ENCODE measurements at regions not wholly inside any gene's neighbourhood (a gene's known extent, or its start where the extent isn't known, plus 50 kb on each side); places are given as distances from the start of the nearest gene placed in this dataset.

GRCh38 chr11:82529936-82530335, 203.7 kb downstream of the FAM181B start:
- Histone ChIP-seq H3K27me3 (ENCODE audit: insufficient read depth, low read length) (no peaks in the 10 kb centered on the region), H3K4me1 (ENCODE audit: control insufficient read depth in 1 of 2, insufficient read depth in 2 of 2, low read length in 2 of 2) (no peaks in the 10 kb centered on the region), H2BK12ac (ENCODE audit: low read length) (no peak overlapping the region), H2BK120ac (ENCODE audit: insufficient read depth, low read length, poor library complexity) (no peak overlapping the region), H3K9me3 (ENCODE audit: insufficient read depth, low read depth, low read length) (no peaks in the 10 kb centered on the region), H3K18ac (ENCODE audit: low read length) (no peak overlapping the region), H3K4me2 (ENCODE audit: low read length) (peak overlapping the region; percentile 34), H4K8ac (ENCODE audit: low read depth, low read length) (no peak overlapping the region), H3K79me1 (ENCODE audit: low read length) (no peaks in the 10 kb centered on the region), H4K12ac (ENCODE audit: low read depth, low read length) (no peak overlapping the region), H2BK5ac (ENCODE audit: low read depth, low read length, poor library complexity) (no peak overlapping the region), H3K4me3 (ENCODE audit: low read depth, low read length) (no peak overlapping the region), H3K27ac (ENCODE audit: low read depth, low read length) (no peak overlapping the region), H2AFZ (ENCODE audit: insufficient read depth, low read length, poor library complexity) (no peak overlapping the region), H2AK5ac (ENCODE audit: low read length) (no peak overlapping the region), H3K79me2 (ENCODE audit: control insufficient read depth, insufficient read depth, low read length, poor library complexity) (no peaks in the 10 kb centered on the region), H3K36me3 (ENCODE audit: control insufficient read depth in 1 of 2, insufficient read depth in 2 of 2, low read length in 2 of 2) (no peaks in the 10 kb centered on the region), H4K91ac (ENCODE audit: low read depth, low read length) (no peak overlapping the region), H3K9ac (ENCODE audit: low read length) (no peak overlapping the region), H3K4ac (ENCODE audit: low read depth, low read length) (no peak overlapping the region), H3K14ac (ENCODE audit: low read length) (no peak overlapping the region), H3K23ac (ENCODE audit: low read length) (no peak overlapping the region)
- DNase-seq = no peak
- WGBS (ENCODE audit: extremely low coverage, insufficient coverage, insufficient read length) = no CpG with 5 or more reads among the region's 2 CpGs

GRCh38 chr11:82527081-82527584, 206.5 kb downstream of the FAM181B start:
- no peaks in the 10 kb centered on the region for H3K9me3 ChIP-seq (ENCODE audit: insufficient read depth, low read depth, low read length)
- H3K79me1 ChIP-seq (ENCODE audit: low read length) = no peaks in the 10 kb centered on the region
- no peak overlapping the region for H3K23ac ChIP-seq (ENCODE audit: low read length)
- H2BK12ac ChIP-seq (ENCODE audit: low read length) = no peak overlapping the region
- H3K79me2 ChIP-seq (ENCODE audit: control insufficient read depth, insufficient read depth, low read length, poor library complexity) = no peaks in the 10 kb centered on the region
- no peaks in the 10 kb centered on the region for H3K27me3 ChIP-seq (ENCODE audit: insufficient read depth, low read length)
- H3K36me3 ChIP-seq (ENCODE audit: control insufficient read depth in 1 of 2, insufficient read depth in 2 of 2, low read length in 2 of 2) = no peaks in the 10 kb centered on the region
- H3K4me3 ChIP-seq (ENCODE audit: low read depth, low read length) = no peak overlapping the region
- WGBS (ENCODE audit: extremely low coverage, insufficient coverage, insufficient read length) = no CpG with 5 or more reads among the region's 5 CpGs
- no peak overlapping the region for H2AK5ac ChIP-seq (ENCODE audit: low read length)
- H3K14ac ChIP-seq (ENCODE audit: low read length) = no peak overlapping the region
- no peak overlapping the region for H4K91ac ChIP-seq (ENCODE audit: low read depth, low read length)
- no peak overlapping the region for H3K18ac ChIP-seq (ENCODE audit: low read length)
- no peak overlapping the region for H3K4me2 ChIP-seq (ENCODE audit: low read length)
- no peak for DNase-seq
- no peak overlapping the region for H3K27ac ChIP-seq (ENCODE audit: low read depth, low read length)
- H2BK5ac ChIP-seq (ENCODE audit: low read depth, low read length, poor library complexity) = no peak overlapping the region
- no peak overlapping the region for H2BK120ac ChIP-seq (ENCODE audit: insufficient read depth, low read length, poor library complexity)
- no peak overlapping the region for H4K12ac ChIP-seq (ENCODE audit: low read depth, low read length)
- no peak overlapping the region for H3K9ac ChIP-seq (ENCODE audit: low read length)
- no peak overlapping the region for H3K4ac ChIP-seq (ENCODE audit: low read depth, low read length)
- H4K8ac ChIP-seq (ENCODE audit: low read depth, low read length) = no peak overlapping the region
- no peak overlapping the region for H2AFZ ChIP-seq (ENCODE audit: insufficient read depth, low read length, poor library complexity)
- no peaks in the 10 kb centered on the region for H3K4me1 ChIP-seq (ENCODE audit: control insufficient read depth in 1 of 2, insufficient read depth in 2 of 2, low read length in 2 of 2)

GRCh38 chr11:82523141-82523540, 210.5 kb downstream of the FAM181B start:
- no peak overlapping the region for H3K4me2 ChIP-seq (ENCODE audit: low read length)
- no peak overlapping the region for H3K18ac ChIP-seq (ENCODE audit: low read length)
- no peak overlapping the region for H2AFZ ChIP-seq (ENCODE audit: insufficient read depth, low read length, poor library complexity)
- no peak overlapping the region for H3K27ac ChIP-seq (ENCODE audit: low read depth, low read length)
- no peak overlapping the region for H4K8ac ChIP-seq (ENCODE audit: low read depth, low read length)
- no peaks in the 10 kb centered on the region for H3K36me3 ChIP-seq (ENCODE audit: control insufficient read depth in 1 of 2, insufficient read depth in 2 of 2, low read length in 2 of 2)
- no peak overlapping the region for H2BK5ac ChIP-seq (ENCODE audit: low read depth, low read length, poor library complexity)
- no peak overlapping the region for H2BK12ac ChIP-seq (ENCODE audit: low read length)
- no peaks in the 10 kb centered on the region for H3K79me1 ChIP-seq (ENCODE audit: low read length)
- no peak overlapping the region for H3K4me3 ChIP-seq (ENCODE audit: low read depth, low read length)
- no peak overlapping the region for H3K9ac ChIP-seq (ENCODE audit: low read length)
- WGBS (ENCODE audit: extremely low coverage, insufficient coverage, insufficient read length) = no CpG with 5 or more reads among the region's 4 CpGs
- H2BK120ac ChIP-seq (ENCODE audit: insufficient read depth, low read length, poor library complexity) = no peak overlapping the region
- H4K91ac ChIP-seq (ENCODE audit: low read depth, low read length) = no peak overlapping the region
- H3K23ac ChIP-seq (ENCODE audit: low read length) = no peak overlapping the region
- no peaks in the 10 kb centered on the region for H3K4me1 ChIP-seq (ENCODE audit: control insufficient read depth in 1 of 2, insufficient read depth in 2 of 2, low read length in 2 of 2)
- no peaks in the 10 kb centered on the region for H3K79me2 ChIP-seq (ENCODE audit: control insufficient read depth, insufficient read depth, low read length, poor library complexity)
- no peak overlapping the region for H3K14ac ChIP-seq (ENCODE audit: low read length)
- no peak for DNase-seq
- no peaks in the 10 kb centered on the region for H3K27me3 ChIP-seq (ENCODE audit: insufficient read depth, low read length)
- H3K4ac ChIP-seq (ENCODE audit: low read depth, low read length) = no peak overlapping the region
- no peak overlapping the region for H4K12ac ChIP-seq (ENCODE audit: low read depth, low read length)
- no peak overlapping the region for H2AK5ac ChIP-seq (ENCODE audit: low read length)
- H3K9me3 ChIP-seq (ENCODE audit: insufficient read depth, low read depth, low read length) = no peaks in the 10 kb centered on the region

DNA sequence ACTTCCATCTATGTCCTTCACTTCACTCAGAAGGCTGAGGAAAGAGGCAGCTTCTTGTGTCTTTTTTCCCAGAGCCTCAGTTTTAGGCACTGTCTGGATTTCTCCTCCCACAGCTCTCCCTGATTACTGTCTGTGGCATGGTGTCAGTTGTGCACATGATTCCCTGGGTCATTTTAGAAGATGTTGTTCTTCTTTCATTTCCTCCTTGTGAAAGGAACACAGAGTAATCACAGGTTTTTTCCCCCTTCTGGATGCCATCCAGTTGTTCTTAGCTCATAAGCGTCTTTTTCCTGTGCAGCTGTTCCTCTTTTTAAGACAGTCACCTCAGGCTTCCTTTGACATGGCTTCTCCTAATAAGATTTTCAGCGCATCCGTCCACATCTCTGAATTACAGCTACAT, 212.2 kb downstream of the FAM181B start:
- Histone ChIP-seq H3K79me2 (ENCODE audit: control insufficient read depth, insufficient read depth, low read length, poor library complexity) (no peaks in the 10 kb centered on the region), H2BK12ac (ENCODE audit: low read length) (no peak overlapping the region), H3K4me2 (ENCODE audit: low read length) (no peak overlapping the region), H3K23ac (ENCODE audit: low read length) (no peak overlapping the region), H4K12ac (ENCODE audit: low read depth, low read length) (no peak overlapping the region), H2AFZ (ENCODE audit: insufficient read depth, low read length, poor library complexity) (no peak overlapping the region), H4K91ac (ENCODE audit: low read depth, low read length) (no peak overlapping the region), H3K14ac (ENCODE audit: low read length) (no peak overlapping the region), H3K36me3 (ENCODE audit: control insufficient read depth in 1 of 2, insufficient read depth in 2 of 2, low read length in 2 of 2) (no peaks in the 10 kb centered on the region), H4K8ac (ENCODE audit: low read depth, low read length) (no peak overlapping the region), H2AK5ac (ENCODE audit: low read length) (no peak overlapping the region), H3K4ac (ENCODE audit: low read depth, low read length) (no peak overlapping the region), H3K9ac (ENCODE audit: low read length) (no peak overlapping the region), H3K27me3 (ENCODE audit: insufficient read depth, low read length) (no peaks in the 10 kb centered on the region), H3K9me3 (ENCODE audit: insufficient read depth, low read depth, low read length) (no peaks in the 10 kb centered on the region), H3K18ac (ENCODE audit: low read length) (no peak overlapping the region), H3K4me1 (ENCODE audit: control insufficient read depth in 1 of 2, insufficient read depth in 2 of 2, low read length in 2 of 2) (no peaks in the 10 kb centered on the region), H3K4me3 (ENCODE audit: low read depth, low read length) (no peak overlapping the region), H2BK120ac (ENCODE audit: insufficient read depth, low read length, poor library complexity) (no peak overlapping the region), H3K27ac (ENCODE audit: low read depth, low read length) (no peak overlapping the region), H3K79me1 (ENCODE audit: low read length) (no peaks in the 10 kb centered on the region), H2BK5ac (ENCODE audit: low read depth, low read length, poor library complexity) (no peak overlapping the region)
- no CpG with 5 or more reads among the region's 3 CpGs for WGBS (ENCODE audit: extremely low coverage, insufficient coverage, insufficient read length)
- DNase-seq = peak in 1 of 2 donors; percentile 26

Data from trophoblast cell (in vitro differentiated cells and primary cell).